H9 (cell line): ENCODE measurements at regions not wholly inside any gene's neighbourhood (a gene's known extent, or its start where the extent isn't known, plus 50 kb on each side); places are given as distances from the start of the nearest gene placed in this dataset.
"Not testable (repeated sequence)": the region's sequence is repeated elsewhere in the genome, so short reads cannot be mapped to it uniquely, and the experiment has no call there.

Source experiments
- DNase-seq: peaks from one replicate; pipeline ENCODE4 v3.0.0-alpha.2; 2017
- H2AFZ ChIP-seq: one replicate; pipeline ENCODE4 v1.6.1; 2013; ENCODE audit warnings: mild to moderate bottlenecking, low read length, control low read depth, moderate library complexity
- H2AK5ac ChIP-seq: 2 replicates; pipeline ENCODE4 v1.6.1; 2013; ENCODE audit warnings: low read length, control low read depth, mixed read lengths; ENCODE audit not compliant: insufficient read length
- H2BK120ac ChIP-seq: one replicate; pipeline ENCODE4 v1.6.1; 2013; ENCODE audit warnings: low read depth, mild to moderate bottlenecking, low read length, control low read depth, inconsistent platforms; ENCODE audit not compliant: poor library complexity, severe bottlenecking
- H2BK12ac ChIP-seq: 2 replicates; pipeline ENCODE4 v1.6.1; 2013; ENCODE audit warnings: low read length, control low read depth, mixed read lengths, low read depth; ENCODE audit not compliant: insufficient read length
- H2BK15ac ChIP-seq: 2 replicates; pipeline ENCODE4 v1.6.1; 2013; ENCODE audit warnings: low read depth, low read length, control low read depth
- H2BK20ac ChIP-seq: one replicate; pipeline ENCODE4 v1.6.1; 2013; ENCODE audit warnings: low read depth, mild to moderate bottlenecking, low read length, control low read depth, inconsistent platforms; ENCODE audit not compliant: poor library complexity, severe bottlenecking
- H2BK5ac ChIP-seq: 2 replicates; pipeline ENCODE4 v1.6.1; 2013; ENCODE audit warnings: low read length, control low read depth, mixed read lengths; ENCODE audit not compliant: insufficient read length
- H3K14ac ChIP-seq: 2 replicates; pipeline ENCODE4 v1.6.1; 2013; ENCODE audit warnings: low read length, control low read depth; ENCODE audit not compliant: insufficient read depth
- H3K18ac ChIP-seq: 2 replicates; pipeline ENCODE4 v1.6.1; 2013; ENCODE audit warnings: low read depth, mild to moderate bottlenecking, mixed read lengths, low read length, control low read depth; ENCODE audit not compliant: insufficient read length
- H3K23ac ChIP-seq: 2 replicates; pipeline ENCODE4 v1.6.1; 2013; ENCODE audit warnings: low read length, control low read depth, mixed read lengths, low read depth; ENCODE audit not compliant: insufficient read length
- H3K23me2 ChIP-seq: 2 replicates; pipeline ENCODE4 v1.6.1; 2013; ENCODE audit warnings: low read depth, mild to moderate bottlenecking, mixed read lengths, low read length, control low read depth; ENCODE audit not compliant: insufficient read length, poor library complexity, severe bottlenecking
- H3K27ac ChIP-seq: 2 replicates; pipeline ENCODE4 v1.5.1; 2013; ENCODE audit warnings: low read length, control low read depth, mixed read lengths, low read depth; ENCODE audit not compliant: insufficient read length
- H3K27me3 ChIP-seq: 2 replicates; pipeline ENCODE4 v1.6.1; 2013; ENCODE audit warnings: low read length, control low read depth, inconsistent platforms; ENCODE audit not compliant: insufficient read depth
- H3K4ac ChIP-seq: 2 replicates; pipeline ENCODE4 v1.6.1; 2013; ENCODE audit warnings: low read depth, mild to moderate bottlenecking, control low read depth, inconsistent platforms, low read length, moderate library complexity
- H3K4me1 ChIP-seq: 2 replicates; pipeline ENCODE4 v1.6.1; 2013; ENCODE audit warnings: low read length, control low read depth, inconsistent platforms; ENCODE audit not compliant: insufficient read depth
- H3K4me2 ChIP-seq: 2 replicates; pipeline ENCODE4 v1.6.1; 2013; ENCODE audit warnings: low read length, control low read depth, mixed read lengths; ENCODE audit not compliant: insufficient read length, insufficient read depth
- H3K56ac ChIP-seq: 2 replicates; pipeline ENCODE4 v1.6.1; 2013; ENCODE audit warnings: low read depth, mild to moderate bottlenecking, mixed read lengths, low read length, control low read depth; ENCODE audit not compliant: insufficient read length
- H3K79me1 ChIP-seq: 2 replicates; pipeline ENCODE4 v1.6.1; 2013; ENCODE audit warnings: low read depth, mild to moderate bottlenecking, moderate library complexity, low read length, control low read depth, inconsistent platforms; ENCODE audit not compliant: insufficient read depth, poor library complexity, severe bottlenecking
- H3K79me2 ChIP-seq: 2 replicates; pipeline ENCODE4 v1.6.1; 2013; ENCODE audit warnings: low read length, control low read depth, inconsistent platforms; ENCODE audit not compliant: insufficient read depth
- H3K9ac ChIP-seq: 2 replicates; pipeline ENCODE4 v1.6.1; 2013; ENCODE audit warnings: low read length, control low read depth, mixed read lengths; ENCODE audit not compliant: insufficient read length; ENCODE audit errors: extremely low read depth
- H3K9me3 ChIP-seq: one replicate; pipeline ENCODE4 v1.6.1; 2013; ENCODE audit warnings: low read depth, low read length, inconsistent platforms; ENCODE audit not compliant: control insufficient read depth
- H3T11ph ChIP-seq: one replicate; pipeline ENCODE4 v1.6.1; 2013; ENCODE audit warnings: mild to moderate bottlenecking, low read length, control low read depth, inconsistent platforms
- H4K20me1 ChIP-seq: one replicate; pipeline ENCODE4 v1.6.1; 2013; ENCODE audit not compliant: control insufficient read depth, insufficient read length, insufficient read depth
- H4K5ac ChIP-seq: 2 replicates; pipeline ENCODE4 v1.6.1; 2013; ENCODE audit warnings: low read depth, mild to moderate bottlenecking, mixed read lengths, low read length, control low read depth; ENCODE audit not compliant: insufficient read length
- H4K8ac ChIP-seq: replicated peaks from 2 replicates; pipeline ENCODE4 v1.6.1; 2013; ENCODE audit warnings: low read length, control low read depth, mixed read lengths, low read depth; ENCODE audit not compliant: insufficient read length
- H4K91ac ChIP-seq: 2 replicates; pipeline ENCODE4 v1.6.1; 2013; ENCODE audit warnings: low read depth, mild to moderate bottlenecking, moderate library complexity, mixed read lengths, low read length, control low read depth; ENCODE audit not compliant: insufficient read length
- H3K27ac Mint-ChIP-seq, 3 experiments: 2 replicates in 2 of 3; 3 replicates in 1 of 3; pipeline ENCODE4 v1.8.0; 2020 to 2021; ENCODE audit warnings: mixed read lengths in 3 of 3, mild to moderate bottlenecking in 1 of 3, moderate library complexity in 1 of 3
- H3K27me3 Mint-ChIP-seq: 2 replicates; pipeline ENCODE4 v1.8.0; 2021; ENCODE audit warnings: low read depth, mild to moderate bottlenecking, moderate library complexity, mixed read lengths
- H3K36me3 Mint-ChIP-seq, 3 experiments: 2 replicates in 2 of 3; 3 replicates in 1 of 3; pipeline ENCODE4 v1.8.0; 2020 to 2021; ENCODE audit warnings: low read depth in 3 of 3, mixed read lengths in 3 of 3; ENCODE audit not compliant: insufficient read depth in 1 of 3
- H3K4me1 Mint-ChIP-seq, 2 experiments: 2 replicates each; pipeline ENCODE4 v1.8.0; 2020; ENCODE audit warnings: mixed read lengths in 2 of 2
- H3K4me3 Mint-ChIP-seq, 2 experiments: 2 replicates in 1 of 2; 3 replicates in 1 of 2; pipeline ENCODE4 v1.8.0; 2020 to 2021; ENCODE audit warnings: mild to moderate bottlenecking in 2 of 2, mixed read lengths in 2 of 2, moderate library complexity in 1 of 2
- H3K9me3 Mint-ChIP-seq, 2 experiments: 2 replicates in 1 of 2; 3 replicates in 1 of 2; pipeline ENCODE4 v1.8.0; 2020; ENCODE audit warnings: mild to moderate bottlenecking in 2 of 2, mixed read lengths in 2 of 2, moderate library complexity in 1 of 2
- WGBS: extraction: QIAGEN DNeasy Blood & Tissue Kit; methylation state at CpG from one replicate; pipeline ENCODE4 v1.1.7; 2013; ENCODE audit warnings: missing lambda C conversion rate, low lambda C conversion rate, mixed read lengths; ENCODE audit not compliant: insufficient read length; ENCODE audit errors: extremely low coverage; 5-methylcytosine and 5-hydroxymethylcytosine counted together

DNA sequence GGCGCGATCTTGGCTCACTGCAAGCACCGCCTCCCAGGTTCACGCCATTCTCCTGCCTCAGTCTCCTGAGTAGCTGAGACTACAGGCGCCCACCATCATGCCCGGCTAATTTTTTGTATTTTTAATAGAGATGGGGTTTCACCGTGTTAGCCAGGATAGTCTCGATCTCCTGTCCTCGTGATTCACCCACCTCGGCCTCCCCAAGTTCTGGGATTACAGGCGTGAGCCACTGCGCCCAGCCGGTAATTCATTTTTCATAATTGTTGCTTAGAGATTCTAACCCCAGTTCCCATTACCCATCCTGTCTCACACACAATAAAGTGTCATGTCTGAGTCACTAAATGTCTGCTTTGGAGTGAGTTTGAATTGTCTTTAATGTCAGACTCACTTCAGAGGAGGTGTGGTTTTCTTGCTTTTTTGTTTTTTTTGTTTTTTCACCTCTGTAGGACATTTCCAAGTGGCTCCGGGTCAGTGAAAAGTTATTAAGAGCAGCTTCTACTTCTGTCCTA, 281.2 kb upstream of the FAM240B start:
- H3K27me3 ChIP-seq, H3K18ac ChIP-seq, H2BK5ac ChIP-seq, H3K9me3 ChIP-seq, H3K56ac ChIP-seq, H2BK12ac ChIP-seq, H3K4ac ChIP-seq, H2AFZ ChIP-seq, H3K4me3 Mint-ChIP-seq, H4K5ac ChIP-seq, H4K8ac ChIP-seq, H3T11ph ChIP-seq, H3K27ac Mint-ChIP-seq, H3K79me1 ChIP-seq, H3K4me1 ChIP-seq, H3K14ac ChIP-seq, H3K27ac ChIP-seq, H3K23ac ChIP-seq, H2BK20ac ChIP-seq, DNase-seq, H3K4me2 ChIP-seq, H3K27me3 Mint-ChIP-seq, H3K23me2 ChIP-seq, H3K36me3 Mint-ChIP-seq, H3K9me3 Mint-ChIP-seq, H2BK120ac ChIP-seq, H2BK15ac ChIP-seq, H4K91ac ChIP-seq, H4K20me1 ChIP-seq, H3K4me1 Mint-ChIP-seq, H3K79me2 ChIP-seq, H2AK5ac ChIP-seq, H3K9ac ChIP-seq: not testable (repeated sequence)
- WGBS = no CpG with 5 or more reads among the region's 14 CpGs

GRCh38 chr9:38999277-38999676, 279.3 kb upstream of the FAM240B start:
- not testable (repeated sequence) for H2BK20ac ChIP-seq, H3K23me2 ChIP-seq, H3K9ac ChIP-seq, H3K4me2 ChIP-seq, H2AFZ ChIP-seq, H3K56ac ChIP-seq, H3K9me3 Mint-ChIP-seq, H2BK120ac ChIP-seq, H2AK5ac ChIP-seq, H3K79me1 ChIP-seq, H3K36me3 Mint-ChIP-seq, H3K4ac ChIP-seq, H4K5ac ChIP-seq, H3K27me3 ChIP-seq, H3K27ac ChIP-seq, H3K4me3 Mint-ChIP-seq, DNase-seq, H4K91ac ChIP-seq, H4K8ac ChIP-seq, H3K4me1 ChIP-seq, H3K27me3 Mint-ChIP-seq, H2BK5ac ChIP-seq, H3K4me1 Mint-ChIP-seq, H3K14ac ChIP-seq, H4K20me1 ChIP-seq, H2BK15ac ChIP-seq, H3K23ac ChIP-seq, H3K27ac Mint-ChIP-seq, H3K18ac ChIP-seq, H3K9me3 ChIP-seq, H3K79me2 ChIP-seq, H3T11ph ChIP-seq, H2BK12ac ChIP-seq
- WGBS = no CpG with 5 or more reads among the region's 7 CpGs
